Mesenchymal stem cell (in vitro differentiated cells and primary cell): ENCODE measurements at regions not wholly inside any gene's neighbourhood (a gene's known extent, or its start where the extent isn't known, plus 50 kb on each side); places are given as distances from the start of the nearest gene placed in this dataset.

Experiments used
- DNase-seq: peaks from one replicate; pipeline ENCODE4 v3.0.0-alpha.2; 2013
- H2AFZ ChIP-seq: one replicate; pipeline ENCODE4 v1.6.1; 2013; ENCODE audit warnings: low read depth, mild to moderate bottlenecking, control low read depth, inconsistent platforms, low read length, moderate library complexity
- H2AK5ac ChIP-seq: 2 replicates; pipeline ENCODE4 v1.6.1; 2013; ENCODE audit warnings: low read length, moderate library complexity, mild to moderate bottlenecking, inconsistent platforms; ENCODE audit not compliant: severe bottlenecking
- H2BK120ac ChIP-seq: one replicate; pipeline ENCODE4 v1.6.1; 2013; ENCODE audit warnings: low read depth, mild to moderate bottlenecking, inconsistent platforms, low read length, moderate library complexity
- H2BK12ac ChIP-seq, 2 experiments: one replicate each; pipeline ENCODE4 v1.6.1; 2013; ENCODE audit warnings: inconsistent platforms in 2 of 2, low read length in 2 of 2, mild to moderate bottlenecking in 2 of 2, moderate library complexity in 2 of 2, control low read depth in 1 of 2
- H2BK15ac ChIP-seq: one replicate; pipeline ENCODE4 v1.6.1; 2013; ENCODE audit warnings: mild to moderate bottlenecking, low read depth, inconsistent platforms; ENCODE audit not compliant: poor library complexity, severe bottlenecking
- H2BK5ac ChIP-seq: 2 replicates; pipeline ENCODE4 v1.6.1; 2013; ENCODE audit warnings: low read depth, mild to moderate bottlenecking, low read length, control low read depth, inconsistent platforms; ENCODE audit not compliant: poor library complexity, severe bottlenecking
- H3K14ac ChIP-seq, 2 experiments: one replicate each; pipeline ENCODE4 v1.6.1; 2013; ENCODE audit warnings: inconsistent platforms in 2 of 2, low read length in 2 of 2, control low read depth in 1 of 2, mild to moderate bottlenecking in 1 of 2, moderate library complexity in 1 of 2
- H3K18ac ChIP-seq, 2 experiments: one replicate each; pipeline ENCODE4 v1.6.1; 2013; ENCODE audit warnings: inconsistent platforms in 2 of 2, low read length in 2 of 2, control low read depth in 1 of 2, low read depth in 1 of 2, mild to moderate bottlenecking in 1 of 2
- H3K23ac ChIP-seq, 2 experiments: one replicate each; pipeline ENCODE4 v1.6.1; 2013; ENCODE audit warnings: inconsistent platforms in 2 of 2, low read length in 2 of 2, mild to moderate bottlenecking in 2 of 2, moderate library complexity in 2 of 2, control low read depth in 1 of 2
- H3K27ac ChIP-seq: 2 replicates; pipeline ENCODE4 v1.5.1; 2013; ENCODE audit warnings: mild to moderate bottlenecking, moderate library complexity, low read length, control low read depth, inconsistent platforms; ENCODE audit not compliant: poor library complexity, severe bottlenecking
- H3K27me3 ChIP-seq, 2 experiments: 2 replicates each; pipeline versions ENCODE4 v1.6.1 to v1.7.0; 2013; ENCODE audit warnings: low read length in 2 of 2, mild to moderate bottlenecking in 2 of 2, moderate library complexity in 2 of 2, control low read depth in 1 of 2, inconsistent platforms in 1 of 2; ENCODE audit not compliant: control insufficient read depth in 1 of 2, insufficient read depth in 1 of 2
- H3K36me3 ChIP-seq, 2 experiments: 2 replicates each; pipeline versions ENCODE4 v1.6.1 to v1.7.0; 2013; ENCODE audit warnings: low read length in 2 of 2, control low read depth in 1 of 2, inconsistent platforms in 1 of 2, low read depth in 1 of 2, mild to moderate bottlenecking in 1 of 2; ENCODE audit not compliant: insufficient read depth in 2 of 2, control insufficient read depth in 1 of 2
- H3K4ac ChIP-seq, 2 experiments: one replicate each; pipeline ENCODE4 v1.6.1; 2013; ENCODE audit warnings: inconsistent platforms in 2 of 2, low read length in 2 of 2, mild to moderate bottlenecking in 2 of 2, moderate library complexity in 2 of 2, control low read depth in 1 of 2, low read depth in 1 of 2
- H3K4me1 ChIP-seq: 2 replicates; pipeline ENCODE4 v1.6.1; 2013; ENCODE audit warnings: low read depth, low read length, control low read depth; ENCODE audit not compliant: control insufficient read depth, insufficient read depth
- H3K4me2 ChIP-seq: 2 replicates; pipeline ENCODE4 v1.6.1; 2013; ENCODE audit warnings: low read length, mild to moderate bottlenecking, inconsistent platforms; ENCODE audit not compliant: poor library complexity, severe bottlenecking
- H3K4me3 ChIP-seq, 2 experiments: 2 replicates each; pipeline versions ENCODE4 v1.5.1 to v1.7.0; 2013; ENCODE audit warnings: low read length in 2 of 2, mild to moderate bottlenecking in 2 of 2, control low read depth in 1 of 2, low read depth in 1 of 2; ENCODE audit not compliant: insufficient read depth in 1 of 2
- H3K79me1 ChIP-seq: replicated peaks from 2 replicates; pipeline ENCODE4 v1.6.1; 2013; ENCODE audit warnings: mild to moderate bottlenecking, control low read depth, low read length, inconsistent platforms; ENCODE audit not compliant: poor library complexity, severe bottlenecking
- H3K9ac ChIP-seq: 2 replicates; pipeline ENCODE4 v1.7.0; 2013; ENCODE audit warnings: mild to moderate bottlenecking, low read length, moderate library complexity
- H3K9me3 ChIP-seq: 2 replicates; pipeline ENCODE4 v1.7.0; 2013; ENCODE audit warnings: mild to moderate bottlenecking, low read length; ENCODE audit not compliant: control insufficient read depth
- H4K8ac ChIP-seq: one replicate; pipeline ENCODE4 v1.6.1; 2013; ENCODE audit warnings: inconsistent platforms, mild to moderate bottlenecking, low read length, moderate library complexity
- H4K91ac ChIP-seq: one replicate; pipeline ENCODE4 v1.6.1; 2013; ENCODE audit warnings: mild to moderate bottlenecking, low read length, inconsistent platforms
- WGBS: methylation state at CpG from one replicate; pipeline ENCODE4 v1.1.7; 2013; ENCODE audit warnings: mixed read lengths; 5-methylcytosine and 5-hydroxymethylcytosine counted together

GRCh38 chr7:153006911-153007310 lies 247.4 kb downstream of the ACTR3B start:
- Histone ChIP-seq H3K23ac (no peak overlapping the region), H3K14ac (no peak overlapping the region), H3K79me1 (no peaks in the 10 kb centered on the region), H3K4me3 (no peak overlapping the region), H2BK5ac (no peak overlapping the region), H3K4me2 (no peak overlapping the region), H3K4me1 (no peaks in the 10 kb centered on the region), H3K9ac (no peak overlapping the region), H3K27ac (no peak overlapping the region), H2BK15ac (no peak overlapping the region), H2AFZ (no peak overlapping the region), H4K8ac (no peak overlapping the region), H2AK5ac (no peak overlapping the region), H3K9me3 (peaks cover 2% of the 10 kb centered on the region), H2BK12ac (no peak overlapping the region), H3K4ac (no peak overlapping the region), H3K18ac (no peak overlapping the region), H4K91ac (no peak overlapping the region), H3K36me3 (no peaks in the 10 kb centered on the region), H3K27me3 (no peaks in the 10 kb centered on the region), H2BK120ac (no peak overlapping the region)
- WGBS: 85% methylated on average over 8 of the region's 8 CpGs
- no peak for DNase-seq

- Histone ChIP-seq H3K27me3 (no peaks in the 10 kb centered on the region), H3K18ac (no peak overlapping the region), H3K14ac (no peak overlapping the region), H2BK5ac (no peak overlapping the region), H3K79me1 (no peaks in the 10 kb centered on the region), H4K8ac (no peak overlapping the region), H3K4me1 (no peaks in the 10 kb centered on the region), H2AK5ac (no peak overlapping the region), H2BK15ac (no peak overlapping the region), H3K23ac (no peak overlapping the region), H2AFZ (no peak overlapping the region), H3K36me3 (no peaks in the 10 kb centered on the region), H4K91ac (no peak overlapping the region), H3K4me3 (no peak overlapping the region), H2BK120ac (no peak overlapping the region), H2BK12ac (no peak overlapping the region), H3K4me2 (no peak overlapping the region), H3K9me3 (peaks cover 2% of the 10 kb centered on the region), H3K27ac (no peak overlapping the region), H3K4ac (no peak overlapping the region), H3K9ac (no peak overlapping the region)
- WGBS: 85% methylated on average over 7 of the region's 10 CpGs
- DNase-seq: no peak
Observed at GRCh38 chr7:153010416-153010815, 250.9 kb downstream of the ACTR3B start.

- no peak for DNase-seq
- Histone ChIP-seq H3K79me1 (no peaks in the 10 kb centered on the region), H3K27me3 (no peaks in the 10 kb centered on the region), H3K9ac (no peak overlapping the region), H4K8ac (no peak overlapping the region), H3K27ac (no peak overlapping the region), H2BK15ac (no peak overlapping the region), H3K4me3 (no peak overlapping the region), H2BK5ac (no peak overlapping the region), H3K9me3 (no peaks in the 10 kb centered on the region), H3K18ac (no peak overlapping the region), H2AFZ (no peak overlapping the region), H2BK12ac (no peak overlapping the region), H2AK5ac (no peak overlapping the region), H3K14ac (no peak overlapping the region), H3K23ac (no peak overlapping the region), H3K4me2 (no peak overlapping the region), H4K91ac (no peak overlapping the region), H3K4me1 (no peaks in the 10 kb centered on the region), H2BK120ac (no peak overlapping the region), H3K36me3 (no peaks in the 10 kb centered on the region), H3K4ac (no peak overlapping the region)
- no CpG with 5 or more reads among the region's 4 CpGs for WGBS
Observed at GRCh38 chr7:153012203-153012602, 252.7 kb downstream of the ACTR3B start.

- H4K8ac ChIP-seq: no peak overlapping the region
- no peak overlapping the region for H4K91ac ChIP-seq
- no peaks in the 10 kb centered on the region for H3K27me3 ChIP-seq
- DNase-seq: no peak
- H3K4me3 ChIP-seq: no peak overlapping the region
- no peak overlapping the region for H2BK5ac ChIP-seq
- H3K4ac ChIP-seq: no peak overlapping the region
- 76% methylated on average over 14 of the region's 14 CpGs for WGBS
- no peak overlapping the region for H2BK15ac ChIP-seq
- H3K79me1 ChIP-seq: no peaks in the 10 kb centered on the region
- H3K4me1 ChIP-seq: no peaks in the 10 kb centered on the region
- no peak overlapping the region for H2BK120ac ChIP-seq
- H2AFZ ChIP-seq: no peak overlapping the region
- no peak overlapping the region for H3K27ac ChIP-seq
- no peak overlapping the region for H2AK5ac ChIP-seq
- no peak overlapping the region for H3K23ac ChIP-seq
- H3K9me3 ChIP-seq: no peaks in the 10 kb centered on the region
- H3K36me3 ChIP-seq: no peaks in the 10 kb centered on the region
- no peak overlapping the region for H3K4me2 ChIP-seq
- no peak overlapping the region for H2BK12ac ChIP-seq
- H3K9ac ChIP-seq: no peak overlapping the region
- H3K14ac ChIP-seq: no peak overlapping the region
- H3K18ac ChIP-seq: no peak overlapping the region
Observed at GRCh38 chr7:153017223-153017622, 257.7 kb downstream of the ACTR3B start.
